ENCODE measurements at regions not wholly inside any gene's neighbourhood (a gene's known extent, or its start where the extent isn't known, plus 50 kb on each side); places are given as distances from the start of the nearest gene placed in this dataset.

GRCh38 chr3:48086705-48087104 lies 70.5 kb upstream of the MAP4 start (continued):
- no peak for TF ChIP-seq CHD7 (IDR thresholded peaks at IDR 0.05; ENCODE audit: insufficient replicate concordance, low read length)
- TF ChIP-seq JUND (IDR thresholded peaks at IDR 0.05; ENCODE audit: low read length): no peak
- no peak for TF ChIP-seq ATF3 (IDR thresholded peaks at IDR 0.05; ENCODE audit: insufficient read depth, low read depth, low read length)
- TF ChIP-seq EP300 (IDR thresholded peaks at IDR 0.05; ENCODE audit: borderline replicate concordance in 1 of 2, low read depth in 2 of 2, low read length in 2 of 2): no peak
- no peak for TF ChIP-seq GABPA (IDR thresholded peaks at IDR 0.05; ENCODE audit: borderline replicate concordance, insufficient read depth, low read length)
- no peak for TF ChIP-seq RAD21 (IDR thresholded peaks at IDR 0.05 in 1 of 2, conservative IDR thresholded peaks at IDR 0.05 in 1 of 2; ENCODE audit: low read depth in 2 of 2, low read length in 2 of 2)
- TF ChIP-seq MAX (IDR thresholded peaks at IDR 0.05): no peak
- TF ChIP-seq CHD1 (IDR thresholded peaks at IDR 0.05; ENCODE audit: low read depth, low read length): no peak
- no peak for TF ChIP-seq CREB1 (IDR thresholded peaks at IDR 0.05)
- no peak for TF ChIP-seq ASH2L (IDR thresholded peaks at IDR 0.05; ENCODE audit: low read length)
